Left lobe of liver (tissue), 2 donors: ENCODE measurements at regions not wholly inside any gene's neighbourhood (a gene's known extent, or its start where the extent isn't known, plus 50 kb on each side); places are given as distances from the start of the nearest gene placed in this dataset.
"Not testable (repeated sequence)": the region's sequence is repeated elsewhere in the genome, so short reads cannot be mapped to it uniquely, and the experiment has no call there.

Experiments used
- ATAC-seq: fragments of 200-7000 bp; cut with Tn5 transposase; one replicate; pipeline ENCODE4 v1.9.1; 2020; ENCODE audit warnings: mild to moderate bottlenecking, moderate library complexity
- DNase-seq: peaks from one replicate; pipeline ENCODE4 v3.0.0-alpha.2; 2020; ENCODE audit warnings: low spot score
- donor health status: DM: no; HTN: no; CAD: no; lungs with moderate emphysema.
- donor health status: DM: no; HTN: yes; CAD: no.

DNA sequence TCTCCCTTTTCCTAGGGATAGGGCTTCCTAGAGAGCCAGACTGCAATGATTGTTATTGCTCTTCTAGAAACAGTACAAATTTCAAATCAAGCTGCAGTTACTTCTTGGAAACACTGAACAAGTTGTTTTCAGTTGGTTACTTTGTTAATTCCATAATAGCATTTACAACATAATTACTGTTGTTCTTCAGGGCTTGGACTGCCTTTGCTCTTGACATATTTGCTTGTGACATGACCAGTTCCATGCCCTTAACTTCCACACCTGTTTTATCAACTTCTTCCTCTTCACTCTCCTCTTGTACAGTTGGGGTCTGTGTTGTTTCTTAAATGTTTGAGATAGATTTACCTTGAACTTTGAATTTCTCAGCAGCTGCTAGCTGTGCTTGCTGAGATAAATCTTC is 104.4 kb downstream of the SEC23IP start:
- DNase-seq, result no peak
- no peak for ATAC-seq

GRCh38 chr10:119997429-119997828 is 104.9 kb downstream of the SEC23IP start:
- no peak for DNase-seq
- ATAC-seq, result no peak

DNA sequence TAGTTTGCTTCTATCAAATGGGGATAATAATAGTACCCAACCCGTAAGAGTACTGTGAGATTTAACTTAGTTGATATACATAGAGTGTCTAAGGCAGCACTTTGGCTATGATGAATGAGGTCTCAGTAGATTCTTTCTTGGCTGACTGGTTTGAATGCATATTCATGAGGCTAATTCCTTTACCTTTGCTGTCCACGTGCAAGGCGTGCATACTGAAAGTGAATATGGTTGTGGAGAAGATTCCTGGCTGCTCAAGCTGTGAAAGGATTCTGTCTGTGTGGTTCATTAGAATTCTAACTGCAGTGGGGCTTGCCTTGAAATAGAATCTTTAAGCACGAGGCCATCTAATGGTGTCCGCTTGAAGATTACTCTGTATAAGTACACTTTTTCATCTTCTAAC is 110.3 kb downstream of the SEC23IP start:
- ATAC-seq (no peak), DNase-seq (no peak)

DNA sequence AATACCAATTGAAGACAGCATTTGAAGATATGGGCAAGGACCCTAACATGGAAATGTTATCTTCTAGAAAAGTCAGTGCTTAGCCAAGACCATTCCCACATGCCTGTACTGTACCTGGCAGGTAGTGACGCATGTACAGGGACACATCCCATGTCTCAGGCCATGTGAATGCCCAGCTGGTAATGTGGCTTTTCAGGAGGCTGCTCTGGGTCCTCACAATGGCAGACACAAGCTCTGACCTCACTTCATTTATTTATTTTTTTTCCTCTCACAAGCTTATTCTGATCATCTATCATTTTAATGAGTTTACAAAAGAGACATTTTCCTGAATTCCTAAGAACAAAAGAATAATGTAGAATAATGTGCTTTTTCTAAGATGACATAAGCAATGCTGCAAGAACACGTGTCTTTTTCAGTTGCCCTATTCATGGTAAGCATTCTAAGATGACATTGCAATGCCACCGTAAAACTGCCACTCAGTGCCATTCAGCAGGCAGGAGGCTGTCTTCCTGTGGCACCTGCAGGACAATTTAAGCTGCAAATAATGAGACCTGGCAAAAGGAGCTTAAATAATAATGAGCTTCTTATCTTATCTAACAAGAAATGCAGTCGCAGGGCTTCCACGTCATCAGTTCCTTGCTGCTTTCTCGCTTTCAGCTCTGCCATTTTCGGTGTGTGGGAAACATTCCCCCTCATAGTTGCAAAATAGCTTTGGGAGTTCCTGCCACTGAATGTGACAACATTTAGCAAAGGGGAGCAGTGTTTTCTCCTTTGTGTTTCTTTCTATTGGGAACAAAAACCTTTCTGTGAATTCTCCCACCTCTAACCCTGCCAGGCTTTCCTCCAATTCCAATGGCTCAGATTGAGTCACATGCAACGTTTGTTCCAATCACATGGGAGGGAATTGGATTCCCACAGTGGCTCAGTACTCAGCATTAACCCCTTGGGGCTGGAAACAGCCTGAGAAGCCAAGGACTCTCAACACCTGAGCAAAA is 113.0 kb downstream of the SEC23IP start:
- DNase-seq, result no peak
- ATAC-seq, result no peak

DNA sequence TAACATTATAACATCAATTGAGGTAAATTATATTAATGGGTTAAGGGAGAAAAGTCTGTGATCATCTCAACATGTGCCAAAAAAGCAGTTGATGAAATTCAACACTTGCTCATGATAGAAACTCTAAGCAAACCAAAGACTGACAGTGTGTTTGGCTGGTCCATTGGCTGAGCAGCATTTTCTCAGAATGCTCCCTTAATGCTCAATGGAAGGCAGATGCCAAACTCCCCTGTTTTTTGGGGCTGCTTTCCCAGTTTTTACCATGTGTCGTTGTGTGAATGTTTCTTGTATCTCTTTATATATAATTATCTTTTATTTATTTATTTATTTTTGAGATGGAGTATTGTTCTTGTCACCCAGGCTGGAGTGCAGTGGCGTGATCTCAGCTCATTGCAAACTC is 114.7 kb downstream of the SEC23IP start:
- DNase-seq, result no peak
- no peak for ATAC-seq

GRCh38 chr10:120011359-120012130 is 119.0 kb downstream of the SEC23IP start:
- ATAC-seq (peak; percentile 44), DNase-seq (no peak)

GRCh38 chr10:120012131-120012400 is 119.5 kb downstream of the SEC23IP start:
- DNase-seq, result no peak
- no peak for ATAC-seq

DNA sequence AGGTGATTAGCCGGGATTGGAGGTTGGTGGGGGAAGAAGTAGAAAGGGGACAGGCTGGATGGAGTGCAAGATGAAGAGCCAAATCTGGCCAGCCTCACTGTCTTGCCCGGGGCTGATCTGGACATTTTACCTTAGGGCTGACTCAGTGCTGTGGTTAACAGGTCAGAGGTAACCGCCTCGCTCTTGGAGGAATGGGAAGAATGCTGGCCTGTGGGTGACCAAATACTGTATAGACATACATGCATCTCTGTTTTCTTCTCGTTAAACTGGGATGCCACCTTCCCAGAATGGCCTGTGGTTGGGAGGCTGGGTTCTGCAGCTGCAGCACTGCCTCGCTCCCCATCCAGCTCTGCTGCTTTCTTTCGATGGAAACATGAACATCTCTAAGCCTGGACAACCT is 120.0 kb downstream of the SEC23IP start:
- ATAC-seq (no peak), DNase-seq (no peak)

GRCh38 chr10:120014031-120014430 is 121.5 kb downstream of the SEC23IP start:
- no peak for ATAC-seq
- no peak for DNase-seq

DNA sequence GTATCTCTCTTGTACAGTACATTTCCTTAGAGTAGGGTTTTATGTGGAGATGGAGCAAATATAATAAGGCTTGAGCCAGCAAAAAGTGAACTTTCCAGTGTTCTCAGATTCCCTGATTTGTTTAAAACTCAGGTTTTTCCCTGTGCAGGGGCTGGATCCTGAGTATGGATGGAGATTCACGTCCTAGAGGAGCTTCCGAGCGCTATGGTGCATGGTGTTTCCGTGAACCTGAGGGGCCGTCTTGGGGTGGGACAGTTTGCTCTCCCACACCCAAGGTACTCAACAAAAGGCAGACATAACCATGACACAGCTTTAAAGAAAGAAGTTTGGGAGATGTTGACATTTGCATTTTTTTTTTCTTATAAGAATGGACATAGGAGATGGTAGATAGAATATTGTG is 122.5 kb downstream of the SEC23IP start:
- ATAC-seq (no peak), DNase-seq (no peak)

GRCh38 chr10:120016906-120017305 is 124.4 kb downstream of the SEC23IP start:
- ATAC-seq (no peak), DNase-seq (no peak)

GRCh38 chr10:120017733-120018417 is 125.3 kb downstream of the SEC23IP start:
- no peak for DNase-seq
- no peak for ATAC-seq

- ATAC-seq (no peak), DNase-seq (no peak)
These were observed 126.2 kb downstream of the SEC23IP start for GRCh38 chr10:120018695-120019094.

GRCh38 chr10:120019568-120019967 is 127.0 kb downstream of the SEC23IP start:
- no peak for DNase-seq
- ATAC-seq, result no peak

DNA sequence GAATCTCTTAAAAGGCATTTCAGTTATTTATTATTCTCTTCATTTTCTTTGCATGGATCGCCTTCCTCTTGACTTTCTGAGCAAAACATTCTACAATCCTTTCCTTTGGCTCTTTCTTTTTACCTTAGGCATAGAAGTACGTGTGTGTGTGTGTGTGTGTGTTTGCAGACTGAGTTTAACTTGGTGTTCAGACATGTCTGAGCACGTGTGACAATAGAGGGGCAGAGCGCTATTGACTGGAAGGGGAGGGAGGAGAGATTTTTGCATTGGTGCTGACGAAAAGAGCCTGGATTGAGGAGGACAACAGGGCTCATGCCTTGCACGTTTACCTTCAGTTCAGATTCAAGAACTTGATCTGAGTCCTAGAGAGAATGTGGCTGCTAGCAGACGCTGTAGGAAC is 129.8 kb downstream of the SEC23IP start:
- no peak for DNase-seq
- no peak for ATAC-seq

- no peak for ATAC-seq
- no peak for DNase-seq
These were observed 141.7 kb downstream of the SEC23IP start for GRCh38 chr10:120034236-120034635.

DNA sequence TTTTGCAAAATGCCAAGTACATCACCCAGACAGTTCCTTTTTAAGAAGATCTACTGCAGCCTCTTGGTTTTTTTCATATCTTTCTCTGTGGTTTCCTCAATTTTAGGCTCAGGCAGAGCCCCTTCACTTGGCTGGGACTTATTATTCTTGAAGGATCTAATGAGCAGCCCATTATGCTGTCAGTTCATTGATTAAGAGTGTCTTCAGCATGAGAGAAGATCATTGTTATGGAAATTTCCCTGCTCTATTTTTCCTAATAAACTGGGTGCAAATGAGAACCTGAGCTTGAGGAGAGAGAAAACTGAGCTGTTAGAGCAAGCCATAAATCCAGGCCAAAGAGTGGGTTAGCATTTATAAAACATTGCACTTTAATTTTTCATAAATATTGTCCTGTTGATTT is 146.5 kb downstream of the SEC23IP start:
- no peak for DNase-seq
- no peak for ATAC-seq

- no peak for ATAC-seq
- DNase-seq, result no peak
These were observed 147.3 kb downstream of the SEC23IP start for GRCh38 chr10:120039826-120040225.

DNA sequence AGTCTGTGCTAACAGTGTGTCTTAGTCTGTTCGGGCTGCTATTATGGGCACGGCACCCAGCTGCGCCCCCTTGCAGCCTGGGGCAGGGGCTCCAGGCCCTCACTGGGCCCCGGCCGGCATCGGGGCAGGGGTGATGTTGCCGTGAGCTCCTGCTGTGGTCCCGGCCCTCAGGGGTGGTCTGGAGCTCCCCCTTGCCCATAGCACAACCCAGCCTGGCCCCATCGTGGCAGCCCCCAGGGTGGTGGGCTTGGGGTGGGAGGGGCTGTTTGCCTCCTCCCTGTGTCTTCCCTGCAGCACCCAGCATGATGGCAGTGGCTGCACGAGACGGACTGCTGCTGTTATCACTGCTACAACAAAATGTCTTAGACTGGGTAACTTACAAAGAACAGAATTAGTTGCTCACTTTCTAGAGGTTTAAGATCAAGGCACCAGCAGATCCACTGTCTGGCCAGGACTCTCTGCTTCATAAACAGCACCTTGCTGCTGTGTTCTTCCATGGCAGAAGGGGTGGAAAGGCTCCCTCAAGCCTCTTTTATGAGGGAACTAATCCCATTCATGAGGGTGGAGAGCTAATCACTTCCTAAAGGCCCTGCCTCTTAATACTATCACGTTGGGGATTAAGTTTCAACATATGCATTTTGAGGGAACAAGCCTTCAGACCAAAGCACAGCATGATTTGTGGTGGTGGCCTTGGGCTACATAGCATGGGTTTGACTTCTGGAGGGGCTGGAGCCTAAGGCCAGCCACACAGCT is 149.5 kb downstream of the SEC23IP start:
- DNase-seq (no peak), ATAC-seq (no peak)

DNA sequence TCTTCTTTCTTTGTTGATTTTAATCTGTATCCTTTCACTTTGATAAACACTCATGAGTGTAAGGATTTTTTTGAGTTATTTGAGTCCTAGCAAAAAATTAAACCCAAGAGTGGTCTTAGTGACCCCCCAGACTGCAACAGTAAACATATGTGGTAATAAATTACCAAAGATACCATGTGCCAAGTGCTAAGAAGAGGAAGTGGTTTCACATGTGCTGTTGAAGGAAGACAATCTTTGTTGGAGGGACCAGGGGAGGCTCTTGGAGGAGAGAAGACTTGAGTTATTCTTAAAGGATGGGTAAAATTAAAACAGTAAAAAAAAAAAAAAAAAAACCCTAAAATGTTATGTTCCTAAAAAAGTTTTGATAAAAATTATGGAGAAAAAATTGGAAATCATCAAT is 150.2 kb downstream of the SEC23IP start:
- ATAC-seq (no peak), DNase-seq (no peak)

- not testable (repeated sequence) for ATAC-seq, DNase-seq
These were observed 154.8 kb downstream of the SEC23IP start for GRCh38 chr10:120047373-120047772.
